A549 (cell line): ENCODE measurements at regions not wholly inside any gene's neighbourhood (a gene's known extent, or its start where the extent isn't known, plus 50 kb on each side); places are given as distances from the start of the nearest gene placed in this dataset.

Experiments
- ATAC-seq, 2 experiments: fragments of 200-7000 bp in 1 of 2; fragments of >200 bp in 1 of 2; cut with Nextera tagmentation in 1 of 2; cut with Tn5 transposase in 1 of 2; 3 replicates each; pipeline versions ENCODE4 v1.8.0 to v1.9.1; 2018 to 2020; ENCODE audit warnings: mild to moderate bottlenecking in 1 of 2, moderate library complexity in 1 of 2
- CTCF ChIA-PET: fragments of 300-600 bp; sonication (Branson Sonifier 250); formaldehyde crosslinking; extraction: SDS; loops from one replicate; lab custom pipeline; 2021; ENCODE audit warnings: antibody characterized with exemption, inconsistent platforms; lab: Yijun Ruan, JAX
- POLR2A ChIA-PET: fragments of 350-600 bp; formaldehyde crosslinking; extraction: SDS; loops from one replicate; lab custom pipeline; 2021; ENCODE audit warnings: antibody characterized with exemption, inconsistent platforms; lab: Yijun Ruan, JAX
- DNase-seq, 2 experiments: peaks; one replicate each; pipeline versions ENCODE4 v3.0.0 to v3.0.0-alpha.2; 2011 to 2016; ENCODE audit warnings: low read depth in 1 of 2, low spot score in 1 of 2
- FAIRE-seq: peaks from 2 replicates; lab custom pipeline; 2011; peaks lifted over from hg19 to GRCh38; lab: Jason Lieb, UNC
- H3K27ac ChIP-seq, 2 experiments: fragments of >200 bp; sonication (Bioruptor Twin); formaldehyde crosslinking; 3 replicates each; pipeline ENCODE4 v1.5.1; 2016 to 2017
- H3K4me1 ChIP-seq: fragments of >200 bp; sonication (Bioruptor Twin); formaldehyde crosslinking; 3 replicates; pipeline ENCODE4 v1.6.1; 2016
- H3K4me2 ChIP-seq: fragments of >200 bp; sonication (Bioruptor Twin); formaldehyde crosslinking; 3 replicates; pipeline ENCODE4 v1.6.1; 2016
- H3K4me3 ChIP-seq: fragments of >200 bp; sonication (Bioruptor Twin); formaldehyde crosslinking; 3 replicates; pipeline ENCODE4 v1.5.1; 2016
- H3K9me3 ChIP-seq: fragments of >200 bp; sonication (Bioruptor Twin); formaldehyde crosslinking; 3 replicates; pipeline ENCODE4 v1.6.1; 2016
- CBX8 ChIP-seq: fragments of 200-600 bp; sonication (generic); IDR thresholded peaks from 2 replicates; pipeline ENCODE4 v1.6.1; 2016
- CHD2 ChIP-seq: fragments of 150-350 bp; IDR thresholded peaks from 2 replicates; pipeline ENCODE4 v1.6.1; 2014; ENCODE audit warnings: low read length; ENCODE audit not compliant: partially characterized antibody
- CHD4 ChIP-seq: fragments of 200-600 bp; sonication (generic); IDR thresholded peaks from 2 replicates; pipeline ENCODE4 v1.6.1; 2016; ENCODE audit warnings: antibody characterized with exemption, mild to moderate bottlenecking, borderline replicate concordance
- EHMT2 ChIP-seq: fragments of 200-600 bp; sonication (generic); IDR thresholded peaks from 2 replicates; pipeline ENCODE4 v1.6.1; 2016; ENCODE audit warnings: antibody characterized with exemption, low read depth, mild to moderate bottlenecking, moderate library complexity
- EP300 ChIP-seq, 2 experiments: fragments of >200 bp; sonication (Bioruptor Twin); formaldehyde crosslinking; IDR thresholded peaks; 2 replicates in 1 of 2; 3 replicates in 1 of 2; pipeline ENCODE4 v1.6.1; 2016 to 2017
- FOXS1 ChIP-seq: fragments of 250-450 bp; sonication (Bioruptor Pico); IDR thresholded peaks from 2 replicates; pipeline ENCODE4 v1.5.0; 2020; ENCODE audit warnings: mild to moderate bottlenecking, moderate library complexity
- HOXB13 ChIP-seq: fragments of 250-450 bp; sonication (Bioruptor Pico); IDR thresholded peaks from 2 replicates; pipeline ENCODE4 v1.5.0; 2020; ENCODE audit warnings: low read depth, mild to moderate bottlenecking, moderate library complexity
- HOXB5 ChIP-seq: fragments of 250-450 bp; sonication (Bioruptor Pico); IDR thresholded peaks from 2 replicates; pipeline ENCODE4 v1.5.0; 2020; ENCODE audit warnings: mild to moderate bottlenecking, moderate library complexity
- JUN ChIP-seq, 2 experiments: fragments of >200 bp; sonication (Bioruptor Twin); formaldehyde crosslinking; IDR thresholded peaks; 2 replicates in 1 of 2; 3 replicates in 1 of 2; pipeline ENCODE4 v1.6.1; 2016 to 2017
- KDM5A ChIP-seq: fragments of 200-600 bp; sonication (generic); IDR thresholded peaks from 2 replicates; pipeline ENCODE4 v1.6.1; 2016; ENCODE audit warnings: antibody characterized with exemption, mild to moderate bottlenecking
- MAFK ChIP-seq: fragments of 450-650 bp; IDR thresholded peaks from 2 replicates; pipeline ENCODE4 v1.6.1; 2014; ENCODE audit not compliant: partially characterized antibody
- MYC ChIP-seq: IDR thresholded peaks from 2 replicates; pipeline ENCODE4 v1.6.1; 2012; ENCODE audit warnings: mild to moderate bottlenecking, inconsistent platforms, low read length, improper control_type of control experiment, borderline replicate concordance
- NFE2L2 ChIP-seq: fragments of 150-350 bp; conservative IDR thresholded peaks from 2 replicates; pipeline ENCODE4 v1.6.1; 2014; ENCODE audit warnings: low read length
- NPAS2 ChIP-seq: fragments of 250-450 bp; sonication (Bioruptor Pico); IDR thresholded peaks from 2 replicates; pipeline ENCODE4 v1.8.0; 2022; ENCODE audit warnings: mild to moderate bottlenecking, moderate library complexity, borderline replicate concordance
- PHF8 ChIP-seq: fragments of 200-600 bp; sonication (generic); IDR thresholded peaks from 2 replicates; pipeline ENCODE4 v1.6.1; 2016; ENCODE audit warnings: low read depth, mild to moderate bottlenecking, antibody characterized with exemption, moderate library complexity, borderline replicate concordance
- POLR2AphosphoS2 ChIP-seq: conservative IDR thresholded peaks from 2 replicates; pipeline ENCODE4 v1.6.1; 2012; ENCODE audit warnings: low read length, improper control_type of control experiment, inconsistent platforms
- RARB ChIP-seq: fragments of 250-450 bp; sonication (Bioruptor Pico); IDR thresholded peaks from 2 replicates; pipeline ENCODE4 v1.8.0; 2021; ENCODE audit warnings: mild to moderate bottlenecking, moderate library complexity
- RCOR1 ChIP-seq: fragments of 150-350 bp; IDR thresholded peaks from 2 replicates; pipeline ENCODE4 v1.6.1; 2014; ENCODE audit warnings: antibody characterized with exemption, low read length, low read depth
- RNF2 ChIP-seq: fragments of 200-600 bp; sonication (generic); IDR thresholded peaks from 2 replicates; pipeline ENCODE4 v1.6.1; 2016; ENCODE audit warnings: low read depth, mild to moderate bottlenecking, antibody characterized with exemption, moderate library complexity, borderline replicate concordance
- SMC3 ChIP-seq: fragments of >200 bp; sonication (Bioruptor Twin); formaldehyde crosslinking; IDR thresholded peaks from 3 replicates; pipeline ENCODE4 v1.6.1; 2018; ENCODE audit warnings: inconsistent platforms
- TFCP2L1 ChIP-seq: fragments of 250-450 bp; sonication (Bioruptor Pico); IDR thresholded peaks from 2 replicates; pipeline ENCODE4 v1.5.0; 2021; ENCODE audit warnings: mild to moderate bottlenecking
- TP53 ChIP-seq: fragments of 250-450 bp; sonication (Bioruptor Pico); IDR thresholded peaks from 2 replicates; pipeline ENCODE4 v1.5.0; 2021; ENCODE audit warnings: mild to moderate bottlenecking, moderate library complexity
- ZC3H11A ChIP-seq: fragments of 450-650 bp; IDR thresholded peaks from 2 replicates; pipeline ENCODE4 v1.6.1; 2014; ENCODE audit warnings: antibody characterized with exemption, mild to moderate bottlenecking
- ZSCAN20 ChIP-seq: fragments of 250-450 bp; sonication (Bioruptor Pico); IDR thresholded peaks from 2 replicates; pipeline ENCODE4 v1.8.0; 2022; ENCODE audit warnings: mild to moderate bottlenecking, moderate library complexity
- WGBS: methylation state at CpG from one replicate; pipeline ENCODE4 v1.1.6; 2017; ENCODE audit errors: missing lambda C conversion rate; 5-methylcytosine and 5-hydroxymethylcytosine counted together
- TF ChIP-seq, protein P1 (sequence below): fragments of 250-450 bp; sonication (Bioruptor Pico); IDR thresholded peaks from 2 replicates; pipeline ENCODE4 v1.5.0; 2020; ENCODE audit warnings: low read depth, mild to moderate bottlenecking, moderate library complexity
- TF ChIP-seq, protein P2 (sequence below): fragments of 250-450 bp; sonication (Bioruptor Pico); IDR thresholded peaks from 2 replicates; pipeline ENCODE4 v1.5.0; 2021; ENCODE audit warnings: mild to moderate bottlenecking, moderate library complexity, borderline replicate concordance
- TF ChIP-seq, protein P3 (sequence below): IDR thresholded peaks from 2 replicates; pipeline ENCODE4 v1.6.1; 2012; ENCODE audit warnings: low read depth, borderline replicate concordance

DNA sequence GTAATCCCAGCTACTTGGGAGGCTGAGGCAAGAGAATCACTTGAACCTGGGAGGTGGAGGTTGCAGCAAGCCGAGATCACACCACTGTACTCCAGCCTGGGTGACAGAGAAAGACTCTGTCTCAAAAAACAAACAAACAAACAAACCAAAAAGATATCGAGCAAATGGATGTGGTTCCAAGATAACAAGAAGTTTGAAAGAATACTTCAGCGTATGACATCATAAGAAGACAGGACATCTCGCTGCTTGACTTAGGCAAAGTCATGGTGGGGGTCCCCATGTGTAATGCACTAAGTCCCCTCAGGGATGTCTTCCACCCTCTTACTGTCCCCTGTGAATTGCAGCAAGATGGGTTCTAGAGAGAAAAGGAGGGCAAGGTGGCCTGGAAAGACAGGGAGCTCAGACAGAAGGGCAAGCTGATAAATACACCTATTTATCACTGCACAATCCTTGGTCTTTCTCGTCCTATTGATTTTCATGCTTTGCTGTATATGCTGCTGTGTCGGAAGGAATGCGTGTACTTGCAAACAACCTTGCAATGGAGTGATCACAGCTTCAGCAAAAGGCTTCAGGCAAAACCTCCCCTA, 115.0 kb downstream of the BDH1 start:
- ATAC-seq, result no peak
- Histone ChIP-seq H3K4me1 (no peaks in the 10 kb centered on the region), H3K4me2 (no peak overlapping the region), H3K9me3 (no peaks in the 10 kb centered on the region), H3K27ac (no peak overlapping the region), H3K4me3 (no peak overlapping the region)
- FAIRE-seq, result no peak
- TF ChIP-seq CHD2 (no peak), RCOR1 (no peak), RNF2 (no peak), RARB (CRISPR knock-in tag) (no peak), PHF8 (no peak), FOXS1 (CRISPR knock-in tag) (no peak), SMC3 (no peak), EP300 (IDR thresholded peaks at IDR 0.05) (no peak), MAFK (no peak), POLR2AphosphoS2 (no peak)
- TF ChIP-seq, protein P1, sequence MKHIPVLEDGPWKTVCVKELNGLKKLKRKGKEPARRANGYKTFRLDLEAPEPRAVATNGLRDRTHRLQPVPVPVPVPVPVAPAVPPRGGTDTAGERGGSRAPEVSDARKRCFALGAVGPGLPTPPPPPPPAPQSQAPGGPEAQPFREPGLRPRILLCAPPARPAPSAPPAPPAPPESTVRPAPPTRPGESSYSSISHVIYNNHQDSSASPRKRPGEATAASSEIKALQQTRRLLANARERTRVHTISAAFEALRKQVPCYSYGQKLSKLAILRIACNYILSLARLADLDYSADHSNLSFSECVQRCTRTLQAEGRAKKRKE (CRISPR knock-in tag), result no peak
- WGBS, result 68% methylated on average over 7 of the region's 7 CpGs
- POLR2A ChIA-PET, result no interaction called here
- CTCF ChIA-PET, result interaction anchor here (0.8 to 1.6 kb wide), 3 partner anchors 13 to 253 kb away, joined by 3 to 4 read pairs (median 3); no protein-coding TSS in a partner anchor
- no peak for DNase-seq

DNA sequence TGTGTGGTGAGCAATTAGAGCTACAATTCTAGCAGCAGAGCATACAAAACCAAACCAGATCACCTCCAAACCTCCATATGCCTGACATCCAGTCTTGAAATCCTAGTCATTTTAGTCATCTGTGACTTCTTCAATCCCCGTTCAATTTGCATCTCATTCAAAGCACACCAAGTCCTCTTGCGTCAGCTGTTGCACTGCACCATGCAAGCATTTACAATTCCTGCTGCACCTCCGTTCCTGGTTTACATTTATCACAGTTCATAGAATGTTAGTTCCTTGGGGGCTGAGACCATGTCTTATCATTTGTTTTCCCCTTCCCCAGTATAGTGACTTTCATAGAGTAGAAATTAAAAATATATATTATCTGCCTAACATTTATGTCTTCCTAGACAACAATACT, 116.9 kb downstream of the BDH1 start:
- Histone ChIP-seq H3K9me3 (no peaks in the 10 kb centered on the region), H3K4me2 (no peak overlapping the region)
- WGBS, result 94% methylated on average over 3 of the region's 3 CpGs
- DNase-seq (no peak), ATAC-seq (no peak)
- TF ChIP-seq KDM5A (no peak), CHD2 (no peak), TFCP2L1 (CRISPR knock-in tag) (no peak), MYC (no peak)
- TF ChIP-seq, protein P2, sequence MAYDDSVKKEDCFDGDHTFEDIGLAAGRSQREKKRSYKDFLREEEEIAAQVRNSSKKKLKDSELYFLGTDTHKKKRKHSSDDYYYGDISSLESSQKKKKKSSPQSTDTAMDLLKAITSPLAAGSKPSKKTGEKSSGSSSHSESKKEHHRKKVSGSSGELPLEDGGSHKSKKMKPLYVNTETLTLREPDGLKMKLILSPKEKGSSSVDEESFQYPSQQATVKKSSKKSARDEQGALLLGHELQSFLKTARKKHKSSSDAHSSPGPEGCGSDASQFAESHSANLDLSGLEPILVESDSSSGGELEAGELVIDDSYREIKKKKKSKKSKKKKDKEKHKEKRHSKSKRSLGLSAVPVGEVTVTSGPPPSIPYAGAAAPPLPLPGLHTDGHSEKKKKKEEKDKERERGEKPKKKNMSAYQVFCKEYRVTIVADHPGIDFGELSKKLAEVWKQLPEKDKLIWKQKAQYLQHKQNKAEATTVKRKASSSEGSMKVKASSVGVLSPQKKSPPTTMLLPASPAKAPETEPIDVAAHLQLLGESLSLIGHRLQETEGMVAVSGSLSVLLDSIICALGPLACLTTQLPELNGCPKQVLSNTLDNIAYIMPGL (CRISPR knock-in tag), result no peak
- TF ChIP-seq, all 56 proteins: peak for 0
- no peak for FAIRE-seq
- Histone ChIP-seq H3K27ac (no peak overlapping the region), H3K4me1 (no peaks in the 10 kb centered on the region), H3K4me3 (no peak overlapping the region)
- POLR2A ChIA-PET, result no interaction called here
- CTCF ChIA-PET, result no interaction called here

DNA sequence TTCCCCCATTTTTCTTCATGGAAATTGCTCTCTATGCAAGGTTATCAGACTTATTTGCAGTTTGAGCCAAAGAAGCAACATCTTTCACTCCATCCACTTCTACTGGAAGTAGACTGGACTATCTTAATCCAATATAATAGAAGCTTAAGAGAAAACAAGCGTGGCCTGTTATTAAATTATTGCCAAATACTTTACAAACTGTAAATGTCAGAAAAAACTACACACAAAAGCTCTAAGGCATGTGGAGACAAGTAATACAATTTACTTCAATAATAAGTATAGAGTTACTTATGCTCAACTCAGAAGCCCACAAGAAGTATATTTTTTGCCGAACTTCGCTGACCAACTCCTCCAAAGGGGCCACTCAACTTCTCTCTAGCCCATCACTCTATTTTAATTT, 120.3 kb downstream of the BDH1 start:
- FAIRE-seq (no peak), ATAC-seq (no peak), DNase-seq (no peak)
- ChIA-PET POLR2A (no interaction called here), CTCF (interaction anchor here (0.9 kb wide), 1 partner anchor 23 kb away, joined by 3 read pairs; no protein-coding TSS in a partner anchor)
- no peak overlapping the region for H3K4me3 ChIP-seq
- H3K9me3 ChIP-seq, result no peaks in the 10 kb centered on the region
- no peak overlapping the region for H3K4me2 ChIP-seq
- TF ChIP-seq JUN (IDR thresholded peaks at IDR 0.05), result no peak
- TF ChIP-seq TFCP2L1 (CRISPR knock-in tag), result no peak
- no peak for TF ChIP-seq HOXB5 (CRISPR knock-in tag)
- no peak for TF ChIP-seq PHF8
- TF ChIP-seq ZSCAN20 (CRISPR knock-in tag), result no peak
- no peak for TF ChIP-seq SMC3
- no peak for TF ChIP-seq RNF2
- no peak for TF ChIP-seq TP53 (CRISPR knock-in tag)
- no peak for TF ChIP-seq POLR2AphosphoS2
- no peak for TF ChIP-seq MYC
- TF ChIP-seq NFE2L2, result no peak
- no peak for TF ChIP-seq EHMT2
- TF ChIP-seq, protein P3, sequence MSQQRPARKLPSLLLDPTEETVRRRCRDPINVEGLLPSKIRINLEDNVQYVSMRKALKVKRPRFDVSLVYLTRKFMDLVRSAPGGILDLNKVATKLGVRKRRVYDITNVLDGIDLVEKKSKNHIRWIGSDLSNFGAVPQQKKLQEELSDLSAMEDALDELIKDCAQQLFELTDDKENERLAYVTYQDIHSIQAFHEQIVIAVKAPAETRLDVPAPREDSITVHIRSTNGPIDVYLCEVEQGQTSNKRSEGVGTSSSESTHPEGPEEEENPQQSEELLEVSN, result no peak
- no peak for TF ChIP-seq HOXB13 (CRISPR knock-in tag)
- TF ChIP-seq NPAS2 (CRISPR knock-in tag), result no peak
- no peak for TF ChIP-seq ZC3H11A
- TF ChIP-seq CHD2, result no peak
- no peak for TF ChIP-seq CBX8
- no peak for TF ChIP-seq CHD4
- no peak overlapping the region for H3K27ac ChIP-seq
- no peaks in the 10 kb centered on the region for H3K4me1 ChIP-seq
- 86% methylated on average over 3 of the region's 3 CpGs for WGBS
